ENCODE measurements at regions not wholly inside any gene's neighbourhood (a gene's known extent, or its start where the extent isn't known, plus 50 kb on each side); places are given as distances from the start of the nearest gene placed in this dataset.

GRCh38 chr5:115355095-115355494 is 58.6 kb upstream of the CCDC112 start:
- TF ChIP-seq PAX5 (IDR thresholded peaks at IDR 0.05; ENCODE audit: insufficient read depth, low read length, severe bottlenecking) (no peak), POLR2AphosphoS5 (IDR thresholded peaks at IDR 0.05; ENCODE audit: low read depth, low read length) (no peak), POLR2A (IDR thresholded peaks at IDR 0.05; ENCODE audit: low read depth, low read length) (no peak), POU2F2 (IDR thresholded peaks at IDR 0.05; ENCODE audit: low read depth, low read length) (no peak), TAF1 (IDR thresholded peaks at IDR 0.05; ENCODE audit: low read depth, low read length) (no peak)
